ENCODE measurements at regions not wholly inside any gene's neighbourhood (a gene's known extent, or its start where the extent isn't known, plus 50 kb on each side); places are given as distances from the start of the nearest gene placed in this dataset.

- TF ChIP-seq EZH2phosphoT487 (IDR thresholded peaks at IDR 0.05; ENCODE audit: unreplicated experiment) (no peak), ZNF462 (CRISPR knock-in tag; IDR thresholded peaks at IDR 0.05) (no peak), EZH2 (IDR thresholded peaks at IDR 0.05; ENCODE audit: low read depth, unreplicated experiment) (no peak)
These were observed 169.2 kb downstream of the SHOX start (continued) for GRCh38 chrX:799808-800207.

GRCh38 chrX:794311-794710 is 163.7 kb downstream of the SHOX start:
- Histone ChIP-seq H3K79me2 (replicated peaks; ENCODE audit: insufficient read depth) (no peaks in the 10 kb centered on the region), H3K27ac (ENCODE audit: low read depth) (no peak overlapping the region), H3K4me2 (no peak overlapping the region), H3K27me3 (ENCODE audit: insufficient read depth) (no peaks in the 10 kb centered on the region), H3K4me3 (no peak overlapping the region), H3F3A (replicated peaks; ENCODE audit: low read depth) (peaks cover 11% of the 10 kb centered on the region), H3K9me2 (ENCODE audit: insufficient read depth) (no peaks in the 10 kb centered on the region), H2AFZ (no peak overlapping the region), H3K36me3 (ENCODE audit: insufficient read depth) (no peaks in the 10 kb centered on the region), H4K20me1 (replicated peaks; ENCODE audit: insufficient read depth) (no peaks in the 10 kb centered on the region), H3K4me1 (ENCODE audit: insufficient read depth) (peaks cover 23% of the 10 kb centered on the region)
- Mint-ChIP-seq H3K27me3 (ENCODE audit: insufficient read depth, low read depth, poor library complexity) (peaks cover 7% of the 10 kb centered on the region), H3K36me3 (ENCODE audit: low read depth) (peaks cover 28% of the 10 kb centered on the region; the same call in 2 of the 3 replicates), H3K4me1 (peaks cover 4% of the 10 kb centered on the region; the same call in 1 of the 3 replicates), H3K9me3 (peaks cover 89% of the 10 kb centered on the region), H3K27ac (no peak overlapping the region), H3K4me3 (no peak overlapping the region)
- ATAC-seq (no peak), DNase-seq (ENCODE audit: low spot score) (no peak)
- TF ChIP-seq EZH2 (IDR thresholded peaks at IDR 0.05; ENCODE audit: low read depth, unreplicated experiment) (no peak), REST (IDR thresholded peaks at IDR 0.05; ENCODE audit: unreplicated experiment) (no peak), EZH2phosphoT487 (IDR thresholded peaks at IDR 0.05; ENCODE audit: unreplicated experiment) (no peak), NANOG (IDR thresholded peaks at IDR 0.05; ENCODE audit: borderline replicate concordance) (no peak), ETS1 (IDR thresholded peaks at IDR 0.05) (no peak), ZNF331 (CRISPR knock-in tag; IDR thresholded peaks at IDR 0.05; ENCODE audit: low read depth) (no peak), ZNF114 (CRISPR knock-in tag; IDR thresholded peaks at IDR 0.05) (no peak)

Data from GM23338 (cell line).